RWPE2 (cell line): ENCODE measurements at regions not wholly inside any gene's neighbourhood (a gene's known extent, or its start where the extent isn't known, plus 50 kb on each side); places are given as distances from the start of the nearest gene placed in this dataset.

ENCODE experiments used
- ATAC-seq: fragments of 200-7000 bp; cut with Tn5 transposase; 3 replicates; pipeline ENCODE4 v1.9.1; 2021; ENCODE audit warnings: low read depth
- DNase-seq: peaks from one replicate; pipeline ENCODE4 v3.0.0-alpha.2; 2020; ENCODE audit warnings: low spot score
- H3K27ac ChIP-seq: fragments of 450-650 bp; 2 replicates; pipeline ENCODE4 v1.5.1; 2017; ENCODE audit warnings: mild to moderate bottlenecking; ENCODE audit not compliant: poor library complexity, severe bottlenecking
- H3K27me3 ChIP-seq: fragments of 250-450 bp; sonication (Bioruptor Pico); 2 replicates; pipeline ENCODE4 v1.5.1; 2021; ENCODE audit warnings: mild to moderate bottlenecking, moderate library complexity; ENCODE audit not compliant: insufficient read depth, poor library complexity, severe bottlenecking
- H3K36me3 ChIP-seq: fragments of 250-450 bp; sonication (Bioruptor Pico); 2 replicates; pipeline ENCODE4 v1.5.1; 2020; ENCODE audit warnings: low read depth, mild to moderate bottlenecking, moderate library complexity
- H3K4me1 ChIP-seq: fragments of 250-450 bp; sonication (Bioruptor Pico); 2 replicates; pipeline ENCODE4 v1.5.1; 2021; ENCODE audit warnings: mild to moderate bottlenecking, moderate library complexity; ENCODE audit not compliant: insufficient read depth, poor library complexity, severe bottlenecking
- H3K4me3 ChIP-seq: fragments of 250-450 bp; sonication (Bioruptor Pico); 2 replicates; pipeline ENCODE4 v1.5.1; 2021; ENCODE audit warnings: mild to moderate bottlenecking, moderate library complexity; ENCODE audit not compliant: severe bottlenecking
- H3K9me3 ChIP-seq: fragments of 250-450 bp; sonication (Bioruptor Pico); 2 replicates; pipeline ENCODE4 v1.5.1; 2021; ENCODE audit warnings: mild to moderate bottlenecking, moderate library complexity; ENCODE audit not compliant: severe bottlenecking
- CTCF ChIP-seq: fragments of 450-650 bp; IDR thresholded peaks from one replicate; pipeline ENCODE4 v1.5.1; 2017; ENCODE audit warnings: mild to moderate bottlenecking, moderate library complexity; ENCODE audit not compliant: poor library complexity, severe bottlenecking

GRCh38 chr4:19256823-19257222, 994.9 kb upstream of the SLIT2 start:
- Histone ChIP-seq H3K27ac (no peak overlapping the region), H3K9me3 (no peaks in the 10 kb centered on the region), H3K4me1 (no peaks in the 10 kb centered on the region), H3K27me3 (no peaks in the 10 kb centered on the region), H3K4me3 (no peak overlapping the region), H3K36me3 (no peaks in the 10 kb centered on the region)
- ATAC-seq (no peak), DNase-seq (no peak)
- no peak for TF ChIP-seq CTCF

GRCh38 chr4:19254486-19254885, 997.2 kb upstream of the SLIT2 start:
- H3K36me3 ChIP-seq = no peaks in the 10 kb centered on the region
- no peak overlapping the region for H3K27ac ChIP-seq
- H3K27me3 ChIP-seq = no peaks in the 10 kb centered on the region
- TF ChIP-seq CTCF = no peak
- no peak overlapping the region for H3K4me3 ChIP-seq
- no peaks in the 10 kb centered on the region for H3K9me3 ChIP-seq
- H3K4me1 ChIP-seq = no peaks in the 10 kb centered on the region
- ATAC-seq (no peak), DNase-seq (no peak)

- Histone ChIP-seq H3K4me3 (no peak overlapping the region), H3K4me1 (no peaks in the 10 kb centered on the region), H3K27me3 (no peaks in the 10 kb centered on the region), H3K9me3 (no peaks in the 10 kb centered on the region), H3K36me3 (no peaks in the 10 kb centered on the region), H3K27ac (no peak overlapping the region)
- no peak for TF ChIP-seq CTCF
- ATAC-seq (no peak), DNase-seq (no peak)
Measured at GRCh38 chr4:19248023-19248422, 1003.7 kb upstream of the SLIT2 start.

GRCh38 chr4:19241895-19242294, 1009.8 kb upstream of the SLIT2 start:
- ATAC-seq = no peak
- TF ChIP-seq CTCF = no peak

GRCh38 chr4:19239565-19239964, 1012.1 kb upstream of the SLIT2 start:
- H3K27me3 ChIP-seq = no peaks in the 10 kb centered on the region
- no peaks in the 10 kb centered on the region for H3K9me3 ChIP-seq
- peak overlapping the region; percentile 20 for H3K27ac ChIP-seq
- no peaks in the 10 kb centered on the region for H3K36me3 ChIP-seq
- H3K4me1 ChIP-seq = peaks cover 5% of the 10 kb centered on the region
- no peak overlapping the region for H3K4me3 ChIP-seq
- TF ChIP-seq CTCF = no peak
- DNase-seq (no peak), ATAC-seq (peak; percentile 92)

More at GRCh38 chr4:19241895-19242294, 1009.8 kb upstream of the SLIT2 start:
- Histone ChIP-seq H3K4me1 (peaks cover 5% of the 10 kb centered on the region), H3K27me3 (no peaks in the 10 kb centered on the region), H3K36me3 (no peaks in the 10 kb centered on the region), H3K27ac (no peak overlapping the region), H3K4me3 (no peak overlapping the region), H3K9me3 (no peaks in the 10 kb centered on the region)
- no peak for DNase-seq
